Memory B cell (primary cell): ENCODE measurements at regions not wholly inside any gene's neighbourhood (a gene's known extent, or its start where the extent isn't known, plus 50 kb on each side); places are given as distances from the start of the nearest gene placed in this dataset.

Experiments
- ATAC-seq: fragments of 150-1000 bp; cut with Tn5 transposase; 2 replicates; pipeline ENCODE4 v1.10.0; 2021; ENCODE audit warnings: low read depth, mild to moderate bottlenecking, moderate library complexity
- DNase-seq, 2 donors: peaks; one replicate each; pipeline ENCODE4 v3.0.0; 2022; ENCODE audit warnings: low spot score in 2 of 2
- H3K27ac Mint-ChIP-seq: one replicate; pipeline ENCODE4 v1.8.0; 2022; ENCODE audit warnings: mild to moderate bottlenecking, moderate library complexity, mixed read lengths
- H3K27me3 Mint-ChIP-seq: one replicate; pipeline ENCODE4 v1.8.0; 2022; ENCODE audit warnings: mixed read lengths
- H3K36me3 Mint-ChIP-seq: one replicate; pipeline ENCODE4 v1.8.0; 2022; ENCODE audit warnings: mild to moderate bottlenecking, mixed read lengths
- H3K4me1 Mint-ChIP-seq: one replicate; pipeline ENCODE4 v1.8.0; 2022; ENCODE audit warnings: mixed read lengths
- H3K4me3 Mint-ChIP-seq: one replicate; pipeline ENCODE4 v1.8.0; 2022; ENCODE audit warnings: mild to moderate bottlenecking, moderate library complexity, mixed read lengths
- H3K9me3 Mint-ChIP-seq: one replicate; pipeline ENCODE4 v1.8.0; 2022; ENCODE audit warnings: mixed read lengths

DNA sequence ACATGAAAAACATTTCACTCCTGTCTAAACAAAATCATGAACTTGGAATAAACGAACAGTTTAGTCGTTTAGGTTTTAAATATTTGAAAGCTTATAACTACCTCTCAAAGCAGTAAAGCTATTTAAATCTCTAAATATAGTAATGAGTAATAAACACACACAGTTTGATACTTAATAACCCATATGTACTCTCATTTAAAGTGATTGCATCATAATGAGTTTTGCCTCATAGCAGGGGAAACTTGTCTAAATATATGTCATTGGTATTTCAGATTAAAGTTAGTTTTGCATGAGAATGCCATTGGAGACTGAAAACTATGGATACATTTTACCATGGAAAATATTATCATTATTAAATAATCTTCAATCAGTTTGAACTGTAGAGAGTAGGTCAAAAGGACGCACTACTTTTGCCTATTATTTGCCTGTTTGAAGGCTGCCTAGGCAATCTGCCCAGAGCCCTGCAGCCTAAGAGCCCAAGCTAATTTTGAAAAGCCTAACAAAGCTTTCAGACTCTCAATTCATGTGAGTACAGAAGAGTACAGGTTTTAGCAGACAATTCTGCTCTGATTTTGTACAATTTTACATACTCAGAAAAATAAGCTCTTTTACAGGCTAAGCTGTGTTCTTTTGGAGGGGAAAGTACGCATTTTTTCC is 632.8 kb downstream of the HACE1 start:
- Mint-ChIP-seq H3K4me1 (no peaks in the 10 kb centered on the region), H3K27ac (no peak overlapping the region), H3K36me3 (no peaks in the 10 kb centered on the region), H3K9me3 (no peaks in the 10 kb centered on the region), H3K4me3 (no peak overlapping the region), H3K27me3 (no peaks in the 10 kb centered on the region)
- DNase-seq (no peak), ATAC-seq (no peak)

DNA sequence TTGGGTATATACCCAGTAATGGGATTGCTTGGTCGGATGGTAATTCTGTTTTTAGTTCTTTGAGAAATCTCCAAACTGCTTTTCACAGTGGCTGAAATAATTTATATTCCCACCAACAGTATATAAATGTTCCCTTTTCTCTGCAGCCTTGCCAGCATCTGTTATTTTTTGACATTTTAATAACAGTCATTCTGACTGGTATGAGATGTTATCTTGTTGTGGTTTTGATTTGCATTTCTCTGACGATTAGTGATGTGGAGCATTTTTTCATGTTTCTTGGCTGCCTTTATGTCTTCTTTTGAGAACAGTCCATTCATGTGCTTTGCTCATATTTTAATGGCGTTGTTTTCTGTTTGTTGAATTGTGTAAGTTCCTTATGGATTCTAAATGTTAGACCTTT is 641.6 kb downstream of the HACE1 start:
- H3K27ac Mint-ChIP-seq: no peak overlapping the region
- H3K9me3 Mint-ChIP-seq: peaks cover 1% of the 10 kb centered on the region
- H3K36me3 Mint-ChIP-seq: no peaks in the 10 kb centered on the region
- no peaks in the 10 kb centered on the region for H3K4me1 Mint-ChIP-seq
- ATAC-seq: no peak
- no peak overlapping the region for H3K4me3 Mint-ChIP-seq
- DNase-seq: no peak
- no peaks in the 10 kb centered on the region for H3K27me3 Mint-ChIP-seq

DNA sequence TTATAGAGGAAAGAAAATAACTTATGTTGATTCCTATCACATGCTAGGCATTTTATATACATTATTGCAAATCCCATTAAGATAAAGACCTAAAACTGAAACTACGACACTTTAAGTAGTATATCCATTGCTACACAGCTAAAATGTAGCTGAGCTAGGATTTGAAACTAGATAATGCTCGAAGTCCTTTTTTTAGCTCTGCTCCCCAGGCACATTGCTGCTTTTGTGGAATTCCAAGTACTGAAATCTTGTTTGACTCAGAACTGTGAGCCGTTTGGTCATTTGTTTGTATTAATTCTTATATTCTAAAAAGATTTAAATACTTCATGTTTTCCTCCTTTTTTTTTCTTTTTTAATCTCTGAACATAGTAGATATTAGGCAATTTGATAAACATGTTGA is 644.8 kb downstream of the HACE1 start:
- H3K27ac Mint-ChIP-seq: no peak overlapping the region
- H3K4me3 Mint-ChIP-seq: no peak overlapping the region
- H3K36me3 Mint-ChIP-seq: no peaks in the 10 kb centered on the region
- DNase-seq: no peak
- H3K27me3 Mint-ChIP-seq: no peaks in the 10 kb centered on the region
- H3K9me3 Mint-ChIP-seq: peaks cover 1% of the 10 kb centered on the region
- no peaks in the 10 kb centered on the region for H3K4me1 Mint-ChIP-seq
- no peak for ATAC-seq

GRCh38 chr6:104212977-104213668 is 646.6 kb downstream of the HACE1 start:
- no peaks in the 10 kb centered on the region for H3K4me1 Mint-ChIP-seq
- no peak overlapping the region for H3K27ac Mint-ChIP-seq
- H3K9me3 Mint-ChIP-seq: peaks cover 1% of the 10 kb centered on the region
- DNase-seq (no peak), ATAC-seq (no peak)
- no peaks in the 10 kb centered on the region for H3K27me3 Mint-ChIP-seq
- H3K4me3 Mint-ChIP-seq: no peak overlapping the region
- H3K36me3 Mint-ChIP-seq: no peaks in the 10 kb centered on the region

GRCh38 chr6:104207635-104208034 is 652.1 kb downstream of the HACE1 start:
- H3K27ac Mint-ChIP-seq: no peak overlapping the region
- ATAC-seq (no peak), DNase-seq (no peak)
- H3K4me1 Mint-ChIP-seq: no peaks in the 10 kb centered on the region
- peaks cover 2% of the 10 kb centered on the region for H3K9me3 Mint-ChIP-seq
- H3K36me3 Mint-ChIP-seq: no peaks in the 10 kb centered on the region
- no peak overlapping the region for H3K4me3 Mint-ChIP-seq
- no peaks in the 10 kb centered on the region for H3K27me3 Mint-ChIP-seq

DNA sequence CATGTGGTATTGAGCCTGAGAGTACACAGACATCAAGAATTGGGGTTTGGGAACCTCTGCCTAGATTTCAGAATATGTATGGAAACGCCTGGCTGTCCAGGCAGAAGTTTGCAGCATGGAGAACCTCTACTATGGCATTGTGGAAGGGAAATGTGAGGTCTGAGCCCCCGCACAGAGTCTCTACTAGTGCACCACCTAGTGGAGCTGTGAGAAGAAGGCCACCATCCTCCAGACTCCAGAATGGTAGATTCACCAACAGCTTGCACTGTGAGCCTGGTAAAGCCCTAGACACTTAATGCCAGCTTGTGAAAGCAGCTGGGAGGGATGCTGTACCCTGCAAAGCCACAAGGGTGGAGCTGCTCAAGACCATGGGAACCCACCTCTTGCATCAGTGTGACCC is 658.2 kb downstream of the HACE1 start:
- Mint-ChIP-seq H3K27me3 (no peaks in the 10 kb centered on the region), H3K4me3 (no peak overlapping the region), H3K27ac (no peak overlapping the region), H3K9me3 (peaks cover 11% of the 10 kb centered on the region), H3K36me3 (no peaks in the 10 kb centered on the region), H3K4me1 (no peaks in the 10 kb centered on the region)
- no peak for DNase-seq
- no peak for ATAC-seq

GRCh38 chr6:104187616-104188015 is 672.1 kb downstream of the HACE1 start:
- ATAC-seq: no peak
- no peaks in the 10 kb centered on the region for H3K4me1 Mint-ChIP-seq
- DNase-seq: no peak
- no peaks in the 10 kb centered on the region for H3K27me3 Mint-ChIP-seq
- H3K4me3 Mint-ChIP-seq: no peak overlapping the region
- no peaks in the 10 kb centered on the region for H3K36me3 Mint-ChIP-seq
- peaks cover 8% of the 10 kb centered on the region for H3K9me3 Mint-ChIP-seq
- no peak overlapping the region for H3K27ac Mint-ChIP-seq

- H3K27me3 Mint-ChIP-seq: no peaks in the 10 kb centered on the region
- no peak overlapping the region for H3K4me3 Mint-ChIP-seq
- DNase-seq: no peak
- H3K4me1 Mint-ChIP-seq: no peaks in the 10 kb centered on the region
- no peak for ATAC-seq
- H3K36me3 Mint-ChIP-seq: no peaks in the 10 kb centered on the region
- H3K9me3 Mint-ChIP-seq: peaks cover 7% of the 10 kb centered on the region
- no peak overlapping the region for H3K27ac Mint-ChIP-seq
Observed at GRCh38 chr6:104186831-104187230, 672.9 kb downstream of the HACE1 start.

DNA sequence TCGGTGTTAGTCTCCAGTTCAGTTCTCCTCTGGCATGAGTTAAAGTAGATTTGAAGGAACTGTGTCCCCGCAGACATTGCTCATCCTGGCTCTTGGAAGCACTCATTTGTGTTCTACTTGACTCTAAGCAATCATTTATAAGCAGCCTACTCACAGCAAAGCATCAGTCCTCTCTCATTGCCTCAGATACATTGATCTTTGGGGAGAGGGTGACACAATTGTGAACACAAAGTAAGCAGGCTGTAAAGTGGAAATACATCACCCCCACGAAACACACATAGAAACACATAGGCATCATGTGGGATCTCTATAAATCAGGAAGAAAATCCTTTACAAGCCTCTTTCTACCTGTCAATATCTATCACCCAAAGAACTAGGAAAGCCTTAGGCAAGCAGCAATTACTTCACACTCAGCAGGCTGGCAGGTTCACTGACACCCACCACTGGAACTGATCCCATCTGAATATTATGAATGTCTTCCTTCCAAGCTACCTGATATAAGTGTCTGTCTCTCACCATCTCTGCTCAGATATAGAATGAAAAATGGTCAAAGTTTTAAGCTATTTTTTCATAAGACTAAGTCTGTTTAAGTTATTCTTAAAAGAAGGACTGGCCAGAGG is 675.8 kb downstream of the HACE1 start:
- H3K9me3 Mint-ChIP-seq: peaks cover 3% of the 10 kb centered on the region
- no peaks in the 10 kb centered on the region for H3K36me3 Mint-ChIP-seq
- no peak overlapping the region for H3K27ac Mint-ChIP-seq
- no peak overlapping the region for H3K4me3 Mint-ChIP-seq
- no peak for DNase-seq
- no peak for ATAC-seq
- H3K27me3 Mint-ChIP-seq: no peaks in the 10 kb centered on the region
- no peaks in the 10 kb centered on the region for H3K4me1 Mint-ChIP-seq

GRCh38 chr6:104182811-104183210 is 676.9 kb downstream of the HACE1 start:
- H3K27me3 Mint-ChIP-seq: no peaks in the 10 kb centered on the region
- H3K4me3 Mint-ChIP-seq: no peak overlapping the region
- H3K9me3 Mint-ChIP-seq: peaks cover 3% of the 10 kb centered on the region
- no peak overlapping the region for H3K27ac Mint-ChIP-seq
- ATAC-seq: no peak
- no peaks in the 10 kb centered on the region for H3K36me3 Mint-ChIP-seq
- H3K4me1 Mint-ChIP-seq: no peaks in the 10 kb centered on the region
- no peak for DNase-seq

DNA sequence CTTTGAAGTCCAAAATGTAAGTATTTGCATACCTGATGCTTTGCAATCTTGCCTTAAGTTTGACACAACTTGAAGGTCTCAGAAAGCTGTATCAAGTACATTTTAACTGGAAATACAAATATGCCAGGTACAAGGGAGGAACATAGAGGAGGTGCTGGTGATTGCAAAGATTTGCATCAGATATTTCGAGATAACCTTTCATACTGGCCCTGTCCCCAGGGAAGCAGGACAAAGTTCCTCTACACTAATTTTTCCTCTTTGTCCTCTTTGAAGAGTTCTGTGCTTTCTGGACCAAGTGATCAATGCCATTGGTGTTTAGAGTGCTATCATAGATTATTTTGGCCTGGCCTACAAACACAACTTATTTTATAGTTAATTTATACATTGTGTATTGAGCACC is 686.1 kb downstream of the HACE1 start:
- Mint-ChIP-seq H3K27ac (no peak overlapping the region), H3K4me3 (no peak overlapping the region), H3K9me3 (no peaks in the 10 kb centered on the region), H3K36me3 (no peaks in the 10 kb centered on the region), H3K27me3 (no peaks in the 10 kb centered on the region), H3K4me1 (no peaks in the 10 kb centered on the region)
- no peak for ATAC-seq
- no peak for DNase-seq

GRCh38 chr6:104170401-104170800 is 689.3 kb downstream of the HACE1 start:
- Mint-ChIP-seq H3K36me3 (no peaks in the 10 kb centered on the region), H3K27ac (no peak overlapping the region), H3K4me1 (no peaks in the 10 kb centered on the region), H3K9me3 (peaks cover 8% of the 10 kb centered on the region), H3K27me3 (no peaks in the 10 kb centered on the region), H3K4me3 (no peak overlapping the region)
- DNase-seq (no peak), ATAC-seq (no peak)

- Mint-ChIP-seq H3K4me1 (no peaks in the 10 kb centered on the region), H3K27me3 (no peaks in the 10 kb centered on the region), H3K4me3 (no peak overlapping the region), H3K36me3 (no peaks in the 10 kb centered on the region), H3K9me3 (peaks cover 11% of the 10 kb centered on the region), H3K27ac (no peak overlapping the region)
- DNase-seq (no peak), ATAC-seq (no peak)
Observed at GRCh38 chr6:104166055-104166668, 693.6 kb downstream of the HACE1 start.

DNA sequence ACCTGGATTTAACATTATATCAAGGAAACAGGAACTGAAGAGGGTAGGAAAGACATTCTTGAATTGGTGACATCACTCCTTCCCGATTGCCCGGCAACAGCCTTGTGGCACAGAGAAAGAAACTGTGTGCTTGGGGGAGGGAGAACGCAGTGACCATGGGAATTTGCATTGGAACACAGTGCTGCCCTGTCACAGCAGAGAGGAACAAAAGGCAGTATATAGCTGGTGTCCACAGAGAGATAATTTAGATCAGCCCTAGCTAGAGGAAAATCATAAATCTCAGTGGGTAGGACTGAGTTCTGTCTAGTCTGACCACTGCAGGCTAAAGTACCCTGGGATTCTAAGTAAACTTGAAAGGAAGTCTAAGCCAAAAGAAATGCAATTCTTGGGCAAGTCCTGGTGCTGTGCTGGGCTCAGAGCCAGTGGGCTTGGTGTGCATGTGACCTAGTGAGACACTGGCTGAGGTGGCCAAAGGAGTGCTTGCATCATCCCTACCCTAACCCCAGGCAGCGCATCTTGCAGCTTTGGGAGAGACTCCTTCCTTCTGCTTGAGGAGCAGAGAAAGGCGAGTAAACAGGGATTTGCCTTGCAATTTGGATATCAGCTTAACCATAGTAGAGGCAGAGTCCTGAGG is 697.6 kb downstream of the HACE1 start:
- H3K4me3 Mint-ChIP-seq: no peak overlapping the region
- no peaks in the 10 kb centered on the region for H3K36me3 Mint-ChIP-seq
- H3K27me3 Mint-ChIP-seq: no peaks in the 10 kb centered on the region
- ATAC-seq: no peak
- H3K4me1 Mint-ChIP-seq: no peaks in the 10 kb centered on the region
- H3K9me3 Mint-ChIP-seq: peaks cover 8% of the 10 kb centered on the region
- no peak for DNase-seq
- H3K27ac Mint-ChIP-seq: no peak overlapping the region
